GM21381 (cell line): ENCODE measurements at regions not wholly inside any gene's neighbourhood (a gene's known extent, or its start where the extent isn't known, plus 50 kb on each side); places are given as distances from the start of the nearest gene placed in this dataset.

Source experiments
- ATAC-seq: cut with Tn5 transposase; IDR thresholded peaks from one replicate; pipeline ENCODE4 v1.9.1; 2021; ENCODE audit warnings: mild to moderate bottlenecking, moderate library complexity; ENCODE audit not compliant: unreplicated experiment

- no peak for ATAC-seq
Measured at GRCh38 chr18:46373791-46374190, 269.6 kb downstream of the HAUS1 start.

- ATAC-seq = no peak
Measured at GRCh38 chr18:46374850-46375249, 270.7 kb downstream of the HAUS1 start.

GRCh38 chr18:46377557-46377956 is 273.4 kb downstream of the HAUS1 start:
- ATAC-seq = no peak

- no peak for ATAC-seq
Measured at GRCh38 chr18:46378126-46378863, 274.1 kb downstream of the HAUS1 start.

GRCh38 chr18:46378864-46379207 is 274.7 kb downstream of the HAUS1 start:
- ATAC-seq = no peak

- no peak for ATAC-seq
Measured at GRCh38 chr18:46379323-46379950, 275.3 kb downstream of the HAUS1 start.

- no peak for ATAC-seq
Measured at GRCh38 chr18:46385124-46385523, 271.9 kb downstream of the LOXHD1 start.

- no peak for ATAC-seq
Measured at GRCh38 chr18:46386788-46387187, 270.2 kb downstream of the LOXHD1 start.

GRCh38 chr18:46387441-46388131 is 269.4 kb downstream of the LOXHD1 start:
- no peak for ATAC-seq

- ATAC-seq = no peak
Measured at GRCh38 chr18:46388286-46388685, 268.7 kb downstream of the LOXHD1 start.

- ATAC-seq = no peak
Measured at GRCh38 chr18:46392576-46392975, 264.4 kb downstream of the LOXHD1 start.

- ATAC-seq = no peak
Measured at GRCh38 chr18:46393230-46393629, 263.8 kb downstream of the LOXHD1 start.

GRCh38 chr18:46393961-46394360 is 263.1 kb downstream of the LOXHD1 start:
- ATAC-seq = no peak

GRCh38 chr18:46395795-46396194 is 261.2 kb downstream of the LOXHD1 start:
- ATAC-seq = no peak

GRCh38 chr18:46397174-46397573 is 259.8 kb downstream of the LOXHD1 start:
- no peak for ATAC-seq

GRCh38 chr18:46398005-46398404 is 259.0 kb downstream of the LOXHD1 start:
- ATAC-seq = no peak

GRCh38 chr18:46398625-46399024 is 258.4 kb downstream of the LOXHD1 start:
- ATAC-seq = no peak

GRCh38 chr18:46399303-46399702 is 257.7 kb downstream of the LOXHD1 start:
- no peak for ATAC-seq

- ATAC-seq = no peak
Measured at GRCh38 chr18:46400449-46400848, 256.6 kb downstream of the LOXHD1 start.

GRCh38 chr18:46401486-46402070 is 255.4 kb downstream of the LOXHD1 start:
- no peak for ATAC-seq

- no peak for ATAC-seq
Measured at GRCh38 chr18:46402396-46402795, 254.6 kb downstream of the LOXHD1 start.

GRCh38 chr18:46402945-46403344 is 254.1 kb downstream of the LOXHD1 start:
- ATAC-seq = no peak
